Activated CD4-positive, alpha-beta memory T cell treated with anti-CD3 and anti-CD28 coated beads for 36 hours (primary cell): ENCODE measurements at regions not wholly inside any gene's neighbourhood (a gene's known extent, or its start where the extent isn't known, plus 50 kb on each side); places are given as distances from the start of the nearest gene placed in this dataset.
"Not testable (repeated sequence)": the region's sequence is repeated elsewhere in the genome, so short reads cannot be mapped to it uniquely, and the experiment has no call there.

Source experiments
- CTCF ChIA-PET: fragments of 350-600 bp; sonication (Branson Sonifier 250); formaldehyde crosslinking; loops from one replicate; lab custom pipeline; 2021; ENCODE audit warnings: antibody characterized with exemption, inconsistent platforms; lab: Charles Lee
- POLR2A ChIA-PET: fragments of 350-600 bp; sonication (Branson Sonifier 250); formaldehyde crosslinking; loops from one replicate; lab custom pipeline; 2021; ENCODE audit warnings: antibody characterized with exemption; lab: Charles Lee
- DNase-seq: peaks from one replicate; pipeline ENCODE4 v3.0.0-alpha.2; 2020
- H3K27ac Mint-ChIP-seq: one replicate; pipeline ENCODE4 v1.8.0; 2021; ENCODE audit warnings: mixed read lengths
- H3K27me3 Mint-ChIP-seq: one replicate; pipeline ENCODE4 v1.8.0; 2021; ENCODE audit warnings: mixed read lengths
- H3K36me3 Mint-ChIP-seq: one replicate; pipeline ENCODE4 v1.8.0; 2021; ENCODE audit warnings: mixed read lengths
- H3K4me1 Mint-ChIP-seq: one replicate; pipeline ENCODE4 v1.8.0; 2021; ENCODE audit warnings: low read depth, mixed read lengths
- H3K4me3 Mint-ChIP-seq: one replicate; pipeline ENCODE4 v1.8.0; 2021; ENCODE audit warnings: mild to moderate bottlenecking, mixed read lengths
- H3K9me3 Mint-ChIP-seq: one replicate; pipeline ENCODE4 v1.8.0; 2021; ENCODE audit warnings: mixed read lengths
- intact Hi-C: fragments of 100-400 bp; cut with micrococcal nuclease; formaldehyde crosslinking; loops from one replicate; pipeline ENCODE4 v1.15.1; 2023

- DNase-seq, H3K36me3 Mint-ChIP-seq, POLR2A ChIA-PET, H3K9me3 Mint-ChIP-seq, H3K27ac Mint-ChIP-seq, intact Hi-C loops, H3K27me3 Mint-ChIP-seq, CTCF ChIA-PET, H3K4me1 Mint-ChIP-seq: not testable (repeated sequence)
- H3K4me3 Mint-ChIP-seq = peak overlapping the region; percentile 29
Observed at GRCh38 chr2:156254637-156255067, 77.9 kb downstream of the NR4A2 start.

- CTCF ChIA-PET = no interaction called here
- Mint-ChIP-seq H3K36me3 (no peaks in the 10 kb centered on the region), H3K9me3 (no peaks in the 10 kb centered on the region), H3K27ac (no peak overlapping the region), H3K4me1 (no peaks in the 10 kb centered on the region), H3K27me3 (peaks cover 9% of the 10 kb centered on the region), H3K4me3 (no peak overlapping the region)
- POLR2A ChIA-PET = no interaction called here
- intact Hi-C loops = no loop called here
- no peak for DNase-seq
Observed at GRCh38 chr2:156253765-156254164, 78.8 kb downstream of the NR4A2 start.

GRCh38 chr2:156242874-156243273 lies 89.6 kb downstream of the NR4A2 start:
- no peak overlapping the region for H3K4me3 Mint-ChIP-seq
- H3K27ac Mint-ChIP-seq = no peak overlapping the region
- H3K9me3 Mint-ChIP-seq = no peaks in the 10 kb centered on the region
- ChIA-PET POLR2A (no interaction called here), CTCF (no interaction called here)
- DNase-seq = no peak
- H3K27me3 Mint-ChIP-seq = peaks cover 1% of the 10 kb centered on the region
- H3K4me1 Mint-ChIP-seq = no peaks in the 10 kb centered on the region
- H3K36me3 Mint-ChIP-seq = no peaks in the 10 kb centered on the region
- intact Hi-C loops = no loop called here

DNA sequence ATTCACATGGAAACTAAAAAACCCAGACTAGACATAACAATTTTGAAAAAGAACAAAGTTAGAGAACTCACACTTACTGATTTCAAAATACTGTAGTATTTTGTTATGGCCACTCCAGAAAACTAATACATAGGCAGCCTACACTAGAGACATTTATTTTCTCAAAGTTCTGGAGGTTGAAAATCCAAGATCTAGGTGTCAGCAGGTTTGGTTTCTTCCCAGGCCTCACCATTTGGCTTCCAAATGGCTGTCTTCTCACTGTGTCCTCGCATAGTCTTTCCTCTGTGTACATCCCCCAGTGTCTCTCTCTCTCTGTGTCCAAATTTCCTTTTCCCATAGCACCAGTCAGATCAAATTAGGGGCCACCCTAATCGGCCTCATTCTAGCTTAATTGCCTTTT lies 95.0 kb downstream of the NR4A2 start:
- Mint-ChIP-seq H3K4me1 (no peaks in the 10 kb centered on the region), H3K27me3 (no peaks in the 10 kb centered on the region), H3K4me3 (no peak overlapping the region), H3K9me3 (peaks cover 3% of the 10 kb centered on the region), H3K36me3 (no peaks in the 10 kb centered on the region), H3K27ac (no peak overlapping the region)
- POLR2A ChIA-PET = no interaction called here
- intact Hi-C loops = no loop called here
- CTCF ChIA-PET = no interaction called here
- no peak for DNase-seq

DNA sequence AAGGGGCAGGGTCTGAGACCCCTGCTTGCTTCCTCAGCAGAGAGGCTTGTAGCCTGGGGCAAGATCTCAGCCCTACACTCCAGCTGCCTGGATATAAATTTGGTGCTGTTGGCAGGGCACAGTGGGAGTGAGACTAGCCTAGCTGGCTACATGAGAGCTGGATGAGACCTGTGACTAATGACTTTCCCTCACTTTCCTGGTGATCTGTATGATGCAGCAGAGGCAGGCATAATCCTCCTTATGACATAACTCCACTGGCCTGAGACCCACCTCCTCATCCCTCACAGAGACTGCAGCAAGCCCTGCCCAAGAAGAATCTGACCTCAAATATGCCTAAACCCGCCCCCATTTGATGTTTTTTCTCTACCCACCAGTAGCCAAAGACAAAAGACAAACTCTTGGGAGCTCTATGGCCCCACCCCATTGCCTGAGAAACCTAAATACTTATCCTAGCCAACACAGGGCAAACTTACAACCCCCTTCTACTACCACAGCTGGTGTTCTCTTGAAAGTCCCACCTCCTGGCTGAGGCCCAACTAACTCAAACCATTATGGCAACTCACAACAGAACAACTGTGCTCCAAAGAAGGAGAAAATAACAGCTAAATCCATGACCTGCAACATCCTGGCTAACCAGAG lies 102.7 kb downstream of the NR4A2 start:
- peaks cover 11% of the 10 kb centered on the region for H3K9me3 Mint-ChIP-seq
- H3K4me3 Mint-ChIP-seq = no peak overlapping the region
- no peaks in the 10 kb centered on the region for H3K4me1 Mint-ChIP-seq
- no peaks in the 10 kb centered on the region for H3K36me3 Mint-ChIP-seq
- intact Hi-C loops = no loop called here
- peaks cover 4% of the 10 kb centered on the region for H3K27me3 Mint-ChIP-seq
- CTCF ChIA-PET = no interaction called here
- no peak overlapping the region for H3K27ac Mint-ChIP-seq
- DNase-seq = no peak
- POLR2A ChIA-PET = no interaction called here

DNA sequence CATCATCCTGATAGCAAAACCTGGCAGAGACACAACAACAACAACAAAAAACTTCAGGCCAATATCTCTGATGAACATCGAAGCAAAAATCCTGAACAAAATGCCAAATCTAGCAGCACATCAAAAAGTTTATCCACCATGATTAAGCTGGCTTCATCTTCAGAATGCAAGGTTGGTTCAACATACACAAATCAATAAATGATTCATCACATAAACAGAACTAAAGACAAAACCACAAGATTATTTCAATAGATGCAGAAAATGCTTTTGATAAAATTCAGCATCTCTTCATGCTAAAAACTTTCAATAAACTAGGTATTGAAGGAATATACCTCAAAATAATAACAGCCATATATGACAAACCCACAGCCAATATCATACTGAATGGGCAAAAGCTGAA lies 109.2 kb downstream of the NR4A2 start:
- DNase-seq, CTCF ChIA-PET, H3K4me3 Mint-ChIP-seq, H3K36me3 Mint-ChIP-seq, POLR2A ChIA-PET, intact Hi-C loops, H3K27ac Mint-ChIP-seq, H3K4me1 Mint-ChIP-seq: not testable (repeated sequence)
- Mint-ChIP-seq H3K27me3 (peaks cover 16% of the 10 kb centered on the region), H3K9me3 (peaks cover 37% of the 10 kb centered on the region)

GRCh38 chr2:156221703-156222102 lies 110.8 kb downstream of the NR4A2 start:
- H3K27me3 Mint-ChIP-seq = peaks cover 20% of the 10 kb centered on the region
- H3K27ac Mint-ChIP-seq = no peak overlapping the region
- no peak for DNase-seq
- no peaks in the 10 kb centered on the region for H3K4me1 Mint-ChIP-seq
- ChIA-PET POLR2A (no interaction called here), CTCF (no interaction called here)
- H3K9me3 Mint-ChIP-seq = peaks cover 37% of the 10 kb centered on the region
- H3K36me3 Mint-ChIP-seq = peaks cover 7% of the 10 kb centered on the region
- H3K4me3 Mint-ChIP-seq = no peak overlapping the region
- intact Hi-C loops = no loop called here

DNA sequence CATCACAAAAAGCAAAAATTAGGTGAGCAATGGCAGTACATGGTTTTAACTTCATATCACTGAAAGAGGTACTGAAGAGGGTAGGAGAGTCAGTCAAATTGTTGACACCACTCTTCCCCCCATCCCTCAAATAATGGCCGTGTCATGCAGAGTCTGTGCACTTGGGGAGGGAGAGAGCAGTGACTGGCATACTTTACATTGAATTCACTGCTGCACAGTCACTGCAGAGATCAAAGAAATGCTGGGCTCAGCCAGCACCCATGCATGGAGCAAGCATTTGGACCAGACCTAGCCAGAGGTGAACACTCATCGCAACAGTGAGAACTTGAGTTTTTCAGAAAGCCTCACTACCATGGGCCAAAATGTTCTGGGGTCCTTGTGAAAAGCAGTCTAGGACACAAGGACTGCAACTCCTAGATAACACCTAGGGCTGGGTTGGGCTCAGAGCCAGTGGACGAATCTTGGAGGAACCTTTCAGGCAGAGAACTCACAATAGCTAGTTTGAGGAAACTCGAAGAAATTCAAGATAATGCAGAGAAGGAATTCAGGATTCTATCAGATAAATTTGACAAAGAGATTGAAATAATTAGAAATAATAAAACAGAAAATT lies 112.9 kb downstream of the NR4A2 start:
- Mint-ChIP-seq H3K4me1 (no peaks in the 10 kb centered on the region), H3K27ac (no peak overlapping the region), H3K4me3 (no peak overlapping the region), H3K9me3 (peaks cover 34% of the 10 kb centered on the region), H3K36me3 (peaks cover 7% of the 10 kb centered on the region), H3K27me3 (peaks cover 16% of the 10 kb centered on the region)
- ChIA-PET CTCF (no interaction called here), POLR2A (interaction anchor here (0.5 kb wide), 1 partner anchor 87 kb away, joined by 3 read pairs; no protein-coding TSS in a partner anchor)
- no peak for DNase-seq
- intact Hi-C loops = no loop called here

DNA sequence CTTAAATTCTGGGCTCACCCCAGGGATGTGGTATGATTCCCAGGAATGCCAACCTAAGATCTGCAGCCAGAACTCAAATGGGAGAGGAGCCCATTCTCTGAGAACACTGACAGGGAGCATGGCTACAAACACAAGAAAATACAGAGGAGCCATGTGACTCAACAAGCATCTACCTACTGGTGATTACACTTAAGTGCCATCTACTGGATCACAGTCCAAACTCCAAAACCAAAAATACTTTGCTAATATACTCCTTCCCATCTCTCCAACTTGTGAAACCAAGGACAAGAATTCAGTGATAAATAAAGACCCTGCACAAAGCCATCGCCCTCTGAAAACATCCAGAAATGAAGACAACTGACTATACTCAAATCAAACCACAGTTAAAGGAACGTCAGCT lies 116.9 kb downstream of the NR4A2 start:
- no peak for DNase-seq
- Mint-ChIP-seq H3K36me3 (no peaks in the 10 kb centered on the region), H3K4me3 (no peak overlapping the region), H3K9me3 (no peaks in the 10 kb centered on the region), H3K27ac (no peak overlapping the region), H3K4me1 (no peaks in the 10 kb centered on the region), H3K27me3 (peaks cover 15% of the 10 kb centered on the region)
- CTCF ChIA-PET = no interaction called here
- POLR2A ChIA-PET = no interaction called here
- intact Hi-C loops = no loop called here

DNA sequence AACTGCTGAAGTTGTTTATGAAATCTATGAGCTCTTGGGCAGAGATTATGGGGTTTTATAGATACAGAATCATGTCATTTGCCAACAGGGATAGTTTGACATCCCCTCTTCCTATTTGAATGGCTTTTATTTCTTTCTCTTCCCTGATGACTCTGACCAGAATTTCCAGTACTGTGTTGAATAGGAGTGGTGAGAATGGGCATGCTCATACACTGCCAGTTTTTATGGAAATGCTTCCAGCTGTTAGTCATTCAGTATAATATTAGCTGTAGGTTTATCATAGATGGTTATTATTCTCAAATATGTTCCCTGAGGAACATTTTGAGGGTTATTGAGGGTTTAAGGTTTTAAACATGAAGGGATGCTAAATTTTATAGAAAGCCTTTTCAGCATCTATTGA lies 121.2 kb downstream of the NR4A2 start:
- DNase-seq = no peak
- Mint-ChIP-seq H3K9me3 (no peaks in the 10 kb centered on the region), H3K27me3 (peaks cover 9% of the 10 kb centered on the region), H3K4me1 (no peaks in the 10 kb centered on the region), H3K27ac (no peak overlapping the region), H3K4me3 (no peak overlapping the region), H3K36me3 (no peaks in the 10 kb centered on the region)
- CTCF ChIA-PET = no interaction called here
- intact Hi-C loops = no loop called here
- POLR2A ChIA-PET = interaction anchor here (0.6 kb wide), 1 partner anchor 167 kb away, joined by 3 read pairs; no protein-coding TSS in a partner anchor

- Mint-ChIP-seq H3K27ac (no peak overlapping the region), H3K4me1 (no peaks in the 10 kb centered on the region), H3K9me3 (no peaks in the 10 kb centered on the region), H3K27me3 (peaks cover 2% of the 10 kb centered on the region), H3K36me3 (no peaks in the 10 kb centered on the region), H3K4me3 (no peak overlapping the region)
- DNase-seq = no peak
- ChIA-PET POLR2A (no interaction called here), CTCF (no interaction called here)
- intact Hi-C loops = no loop called here
Observed at GRCh38 chr2:156206355-156206754, 126.2 kb downstream of the NR4A2 start.

- intact Hi-C loops = no loop called here
- H3K9me3 Mint-ChIP-seq = no peaks in the 10 kb centered on the region
- H3K4me3 Mint-ChIP-seq = no peak overlapping the region
- ChIA-PET CTCF (no interaction called here), POLR2A (no interaction called here)
- no peak for DNase-seq
- H3K36me3 Mint-ChIP-seq = no peaks in the 10 kb centered on the region
- H3K27ac Mint-ChIP-seq = no peak overlapping the region
- no peaks in the 10 kb centered on the region for H3K4me1 Mint-ChIP-seq
- peaks cover 7% of the 10 kb centered on the region for H3K27me3 Mint-ChIP-seq
Observed at GRCh38 chr2:156199588-156199987, 132.9 kb downstream of the NR4A2 start.

DNA sequence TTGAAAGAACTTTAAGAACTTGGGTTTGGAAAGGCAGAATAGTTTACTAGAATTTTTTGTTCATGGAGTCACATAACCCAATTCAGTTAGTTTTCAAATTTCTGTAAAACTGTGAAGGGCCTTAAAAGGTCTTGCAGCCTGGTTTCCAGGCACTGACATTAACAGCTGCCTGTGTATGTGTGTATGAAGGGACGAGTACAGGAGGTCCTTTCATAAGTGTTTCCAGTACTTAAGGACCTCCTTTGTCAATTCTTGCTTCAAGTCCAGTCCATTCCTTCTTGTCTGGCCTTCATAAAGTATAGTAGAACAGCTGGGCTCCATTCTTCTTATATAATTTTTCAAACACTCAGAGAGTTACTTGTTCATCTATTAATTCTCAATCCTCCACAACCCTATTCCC lies 136.5 kb downstream of the NR4A2 start:
- H3K36me3 Mint-ChIP-seq = no peaks in the 10 kb centered on the region
- H3K4me1 Mint-ChIP-seq = no peaks in the 10 kb centered on the region
- intact Hi-C loops = no loop called here
- peaks cover 3% of the 10 kb centered on the region for H3K27me3 Mint-ChIP-seq
- ChIA-PET POLR2A (no interaction called here), CTCF (no interaction called here)
- no peak for DNase-seq
- no peak overlapping the region for H3K27ac Mint-ChIP-seq
- H3K4me3 Mint-ChIP-seq = no peak overlapping the region
- no peaks in the 10 kb centered on the region for H3K9me3 Mint-ChIP-seq
